Medulla oblongata (tissue), 1 donor: ENCODE measurements at regions not wholly inside any gene's neighbourhood (a gene's known extent, or its start where the extent isn't known, plus 50 kb on each side); places are given as distances from the start of the nearest gene placed in this dataset.
A peak's percentile ranks its signal among the peaks of the same experiment; 100 is the strongest.
"Not testable (repeated sequence)": the region's sequence is repeated elsewhere in the genome, so short reads cannot be mapped to it uniquely, and the experiment has no call there.

Experiments
- DNase-seq: peaks from one replicate; pipeline ENCODE4 v3.0.0-alpha.2; 2015; ENCODE audit errors: extremely low spot score

- peak; percentile 28 for DNase-seq
Measured at GRCh38 chr14:52124791-52125684, 56.2 kb upstream of the NID2 start.

GRCh38 chr14:52122163-52122562, 53.3 kb upstream of the NID2 start:
- not testable (repeated sequence) for DNase-seq

GRCh38 chr14:52121441-52121840, 52.6 kb upstream of the NID2 start:
- no peak for DNase-seq

- peak; percentile 90 for DNase-seq
Measured at GRCh38 chr14:52119030-52119429, 50.2 kb upstream of the NID2 start.
